ENCODE measurements at regions not wholly inside any gene's neighbourhood (a gene's known extent, or its start where the extent isn't known, plus 50 kb on each side); places are given as distances from the start of the nearest gene placed in this dataset.
A peak's percentile ranks its signal among the peaks of the same experiment; 100 is the strongest.
"Not testable (repeated sequence)": the region's sequence is repeated elsewhere in the genome, so short reads cannot be mapped to it uniquely, and the experiment has no call there.

- DNase-seq, result no peak
These were observed 60.5 kb upstream of the NANOS1 start for GRCh38 chr10:118969014-118969413.

DNA sequence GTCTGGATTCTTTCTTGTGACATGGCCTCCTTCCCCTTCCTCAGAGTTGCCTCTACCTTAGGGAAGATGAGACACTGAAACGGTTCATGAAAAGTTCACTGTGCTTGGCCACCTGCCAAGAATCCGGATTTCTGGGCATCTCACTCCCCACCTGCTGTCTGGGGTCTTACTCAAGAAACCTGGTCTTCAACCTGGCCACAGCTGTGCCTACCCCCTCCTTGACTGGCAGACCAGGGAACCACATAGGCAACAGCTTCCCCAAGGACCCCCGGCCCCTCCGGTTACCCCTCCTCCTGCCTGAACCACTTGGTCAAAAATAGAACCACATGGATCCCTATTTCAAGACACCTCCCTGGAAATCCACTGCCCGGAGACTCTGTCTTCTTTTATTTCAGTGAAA, 58.7 kb upstream of the NANOS1 start:
- DNase-seq, result peak in 1 of 3 experiments; percentile 4

DNA sequence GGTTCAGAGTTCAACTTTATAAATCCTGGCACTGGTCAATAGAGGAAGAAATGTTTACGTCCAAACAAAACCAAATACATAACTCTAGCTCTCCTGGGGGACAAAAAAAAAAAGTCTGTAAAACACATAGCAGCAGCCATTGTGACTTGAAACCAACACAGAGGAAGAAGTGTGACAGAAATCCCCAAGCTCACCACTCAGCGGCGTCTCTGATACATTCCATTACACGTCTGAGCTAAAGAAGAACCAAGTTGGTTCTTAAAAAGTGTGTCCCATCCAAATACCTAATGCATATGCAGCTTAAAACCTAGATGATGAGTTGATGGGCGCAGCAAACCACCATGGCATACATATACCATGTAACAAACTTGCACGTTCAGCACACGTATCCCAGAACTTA, 58.3 kb upstream of the NANOS1 start:
- DNase-seq, result no peak

DNA sequence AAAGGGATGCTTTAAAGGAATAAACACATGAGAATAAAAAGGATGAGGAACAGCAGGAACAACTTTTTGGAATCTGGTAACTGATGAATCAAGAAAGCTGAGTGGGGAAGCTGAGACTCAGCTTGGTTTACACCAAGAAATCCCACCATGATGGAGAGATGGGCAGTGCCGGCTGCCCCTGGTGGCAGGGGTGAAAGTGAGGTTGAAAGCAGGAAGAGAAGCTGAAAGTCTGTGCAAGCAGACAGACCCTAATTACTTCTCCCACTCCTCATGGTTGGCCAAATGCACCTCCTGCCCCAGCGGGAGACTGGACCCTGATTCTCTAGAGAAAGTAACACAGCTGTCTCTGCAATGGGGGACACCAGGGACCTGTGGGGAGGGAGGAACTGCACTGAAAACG, 57.6 kb upstream of the NANOS1 start:
- no peak for DNase-seq

GRCh38 chr10:118973744-118974143, 55.8 kb upstream of the NANOS1 start:
- no peak for DNase-seq

DNA sequence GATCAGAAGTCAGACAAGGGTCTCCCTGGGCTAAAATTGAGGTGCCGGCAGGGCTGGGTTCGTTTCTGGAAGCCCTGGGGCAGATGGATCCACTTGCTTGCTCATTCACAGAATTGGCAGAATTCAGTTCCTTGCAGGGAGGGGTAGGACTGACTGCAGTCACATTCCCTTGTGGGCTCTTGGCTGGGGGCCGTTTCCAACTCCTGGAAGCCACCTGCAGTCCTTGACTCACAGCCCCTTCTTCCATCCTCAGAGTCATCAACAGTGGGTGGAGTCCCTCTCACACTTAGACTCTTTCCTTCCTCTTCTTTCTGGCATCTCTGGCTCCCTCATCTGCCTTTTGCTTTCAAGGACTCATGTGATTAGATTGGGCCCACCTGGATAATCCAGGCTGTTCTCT, 54.6 kb upstream of the NANOS1 start:
- DNase-seq, result no peak

GRCh38 chr10:118976219-118976618, 53.3 kb upstream of the NANOS1 start:
- DNase-seq, result not testable (repeated sequence)

- DNase-seq, result no peak
These were observed 52.4 kb upstream of the NANOS1 start for GRCh38 chr10:118977022-118977599.

DNA sequence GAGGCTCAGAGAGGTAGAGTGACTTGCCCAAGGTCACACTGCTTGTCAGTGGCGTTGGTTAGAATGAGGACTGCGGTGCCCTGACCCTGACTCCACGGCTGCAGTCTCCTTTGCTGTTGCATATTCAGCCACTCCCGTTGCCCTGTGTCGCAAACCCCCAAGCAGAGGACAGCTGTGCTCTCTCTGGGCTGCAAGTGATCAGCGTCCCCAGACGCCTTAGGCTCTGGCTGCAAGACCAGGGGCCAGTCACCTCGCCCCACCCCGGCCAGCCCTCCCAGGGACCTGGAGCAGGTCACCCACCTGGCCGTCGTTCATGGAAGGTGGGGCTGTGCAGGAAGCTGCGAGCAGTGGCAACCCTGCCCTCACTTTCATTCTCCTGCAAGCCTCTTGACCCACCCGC, 51.7 kb upstream of the NANOS1 start:
- DNase-seq, result no peak

GRCh38 chr10:118978316-118978997, 51.1 kb upstream of the NANOS1 start:
- DNase-seq, result no peak

DNA sequence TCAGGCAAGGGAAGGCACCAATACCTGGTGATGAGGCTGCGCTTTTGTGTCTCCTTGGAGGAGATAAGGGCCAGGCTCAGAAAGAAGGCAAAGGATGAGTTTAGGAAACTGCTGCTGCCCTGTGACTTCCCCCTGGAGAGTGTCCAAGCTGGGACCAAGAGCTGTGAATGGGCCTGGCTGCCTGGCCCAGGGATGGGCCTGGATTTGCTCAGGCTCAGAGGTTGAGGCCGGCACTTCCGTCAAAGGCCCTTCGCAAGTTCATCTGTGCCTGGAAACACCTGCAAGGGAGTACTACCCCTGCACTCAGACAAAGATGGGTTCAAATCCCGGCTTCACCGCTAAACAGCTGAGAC, 50.5 kb upstream of the NANOS1 start:
- no peak for DNase-seq

DNA sequence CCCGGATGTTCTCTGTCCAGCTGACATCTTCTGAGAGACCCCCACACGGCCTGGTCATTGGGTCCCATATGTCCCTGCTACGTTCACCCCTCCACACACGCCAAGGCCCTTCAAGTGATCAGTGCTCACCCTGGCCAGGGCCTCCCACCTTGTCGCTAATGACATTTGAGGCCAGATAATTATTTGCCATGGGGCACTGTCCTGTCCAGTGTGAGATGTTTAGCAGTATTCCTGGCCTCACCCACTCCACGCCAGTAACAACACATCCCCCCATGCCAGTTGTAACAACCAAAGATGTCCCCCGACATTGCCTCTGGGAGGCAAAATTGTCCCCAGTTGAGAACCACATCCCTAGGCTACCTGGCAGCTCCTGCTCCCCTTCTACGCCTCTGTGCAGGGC, 49.9 kb upstream of the NANOS1 start:
- no peak for DNase-seq

Measured in NCI-H1417 (cell line).